ENCODE measurements at regions not wholly inside any gene's neighbourhood (a gene's known extent, or its start where the extent isn't known, plus 50 kb on each side); places are given as distances from the start of the nearest gene placed in this dataset.
A peak's percentile ranks its signal among the peaks of the same experiment; 100 is the strongest.

DNA sequence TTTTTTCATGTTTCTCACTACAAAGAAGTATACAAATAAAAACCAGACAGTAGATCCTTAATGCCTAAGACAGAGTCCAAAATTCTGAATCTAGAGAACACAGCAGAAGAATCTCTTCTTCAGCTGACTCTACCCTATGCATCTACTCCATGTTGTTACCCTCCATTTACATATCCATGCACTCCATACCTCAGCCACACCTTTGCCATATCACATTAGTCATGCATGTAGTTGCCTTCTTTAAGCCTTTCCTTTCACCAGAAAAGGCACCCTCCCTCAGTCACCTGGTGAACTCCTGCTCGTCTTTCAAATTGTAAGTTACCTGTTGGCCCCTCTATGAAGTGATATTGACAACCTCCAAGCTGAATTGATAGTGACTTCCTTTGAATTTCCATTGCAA lies 271.2 kb upstream of the FAR2 start:
- DNase-seq (ENCODE audit: low read depth in 2 of 2): no peak
- no peak overlapping the region for H3K4me3 ChIP-seq (replicated peaks in 1 of 2; ENCODE audit: low read depth in 2 of 2, low read length in 2 of 2)
- TF ChIP-seq CTCF (IDR thresholded peaks at IDR 0.05; ENCODE audit: low read depth, low read length): no peak

- TF ChIP-seq CTCF (IDR thresholded peaks at IDR 0.05; ENCODE audit: low read depth, low read length): no peak
Observed at GRCh38 chr12:28878629-28879028, 270.4 kb upstream of the FAR2 start.

DNA sequence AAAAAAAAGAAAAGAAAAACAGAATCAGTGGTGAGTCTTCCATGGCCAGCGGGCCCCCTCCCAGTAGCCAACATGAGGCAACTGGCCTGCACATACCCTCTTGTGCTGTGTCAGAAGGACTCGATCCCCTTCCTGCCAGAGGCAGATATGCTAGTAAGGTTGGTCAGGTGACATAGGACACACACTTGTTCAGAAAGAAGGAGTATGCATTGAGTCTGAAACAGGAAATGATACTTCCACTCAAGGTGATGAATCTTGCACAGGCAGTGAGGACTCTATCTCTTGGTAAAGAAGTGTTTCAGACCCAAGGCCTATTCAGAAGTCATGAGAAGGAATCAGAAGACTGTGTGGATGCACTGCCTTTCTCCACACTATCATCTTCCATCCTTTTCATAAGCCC lies 269.7 kb upstream of the FAR2 start:
- no peak for DNase-seq (ENCODE audit: low read depth in 2 of 2)
- no peak for TF ChIP-seq CTCF (IDR thresholded peaks at IDR 0.05; ENCODE audit: low read depth, low read length)
- H3K4me3 ChIP-seq (replicated peaks in 1 of 2; ENCODE audit: low read depth in 2 of 2, low read length in 2 of 2): no peak overlapping the region

More at GRCh38 chr12:28878629-28879028, 270.4 kb upstream of the FAR2 start:
- no peak for DNase-seq (ENCODE audit: low read depth in 2 of 2)
- H3K4me3 ChIP-seq (replicated peaks in 1 of 2; ENCODE audit: low read depth in 2 of 2, low read length in 2 of 2): no peak overlapping the region

GRCh38 chr12:28882444-28882843 lies 266.6 kb upstream of the FAR2 start:
- peak in 1 of 2 donors; percentile 66 for DNase-seq (ENCODE audit: low read depth in 2 of 2)
- TF ChIP-seq CTCF (IDR thresholded peaks at IDR 0.05; ENCODE audit: low read depth, low read length): no peak
- no peak overlapping the region for H3K4me3 ChIP-seq (replicated peaks in 1 of 2; ENCODE audit: low read depth in 2 of 2, low read length in 2 of 2)

DNA sequence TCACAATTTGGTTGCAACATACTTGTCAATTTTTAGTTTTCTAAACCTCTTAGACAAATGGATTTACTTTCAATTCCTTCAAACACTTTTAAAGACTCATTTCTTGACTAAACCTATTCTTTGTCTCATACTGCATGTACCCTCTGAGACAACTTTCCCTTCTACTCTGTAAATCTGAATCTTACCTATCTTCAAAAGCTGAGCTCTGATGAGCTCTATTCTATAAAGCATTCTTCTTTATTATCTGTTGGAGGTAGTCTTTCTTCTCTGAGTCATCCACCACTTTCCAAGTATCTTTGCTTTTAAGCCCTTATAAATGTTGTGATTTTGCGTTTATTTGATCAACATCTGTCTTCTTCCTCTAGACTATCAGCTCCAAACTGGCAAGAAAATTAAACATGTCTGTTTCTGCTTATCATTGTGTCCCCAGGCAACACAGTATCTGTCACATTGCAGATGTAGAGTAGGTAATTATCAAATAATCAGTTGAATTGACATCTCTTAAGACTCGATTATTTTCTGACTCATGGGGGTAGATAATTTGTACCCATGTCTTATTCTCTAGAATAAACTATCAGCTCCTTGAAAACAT lies 265.6 kb upstream of the FAR2 start:
- no peak overlapping the region for H3K4me3 ChIP-seq (replicated peaks in 1 of 2; ENCODE audit: low read depth in 2 of 2, low read length in 2 of 2)
- TF ChIP-seq CTCF (IDR thresholded peaks at IDR 0.05; ENCODE audit: low read depth, low read length): no peak
- no peak for DNase-seq (ENCODE audit: low read depth in 2 of 2)

- no peak for TF ChIP-seq CTCF (IDR thresholded peaks at IDR 0.05; ENCODE audit: low read depth, low read length)
- no peak for DNase-seq (ENCODE audit: low read depth in 2 of 2)
- no peak overlapping the region for H3K4me3 ChIP-seq (replicated peaks in 1 of 2; ENCODE audit: low read depth in 2 of 2, low read length in 2 of 2)
Observed at GRCh38 chr12:28884904-28885679, 264.0 kb upstream of the FAR2 start.
